Posterior cingulate gyrus (tissue), 11 donors: ENCODE measurements at regions not wholly inside any gene's neighbourhood (a gene's known extent, or its start where the extent isn't known, plus 50 kb on each side); places are given as distances from the start of the nearest gene placed in this dataset.

Experiments
- DNase-seq, 10 donors: peaks; one replicate each; pipeline versions ENCODE4 v3.0.0 to v3.0.0-alpha.2; 2020 to 2021; ENCODE audit warnings: mixed read lengths in 3 of 10
- intact Hi-C: fragments of 100-400 bp; cut with DNase I; formaldehyde crosslinking; loops from one replicate; pipeline ENCODE4 v1.15.1; 2023

DNA sequence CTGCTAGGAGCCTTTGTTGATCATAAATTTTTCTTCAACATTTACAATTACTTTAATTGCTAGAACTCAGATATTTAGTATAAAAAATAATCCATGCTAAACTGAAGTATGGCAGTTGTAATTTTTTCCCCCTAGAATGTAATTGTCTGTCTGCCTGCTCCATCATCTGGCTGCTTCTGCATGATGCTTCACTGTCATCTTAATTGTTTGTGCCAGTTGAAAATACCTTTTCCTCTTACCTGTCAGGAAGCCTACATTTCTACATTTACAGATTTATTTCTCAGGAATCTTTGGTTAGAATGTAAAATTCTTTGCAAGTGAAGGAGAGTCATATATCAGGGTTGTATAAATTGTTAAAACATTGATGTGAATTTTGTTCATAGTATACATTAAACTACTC lies 348.6 kb downstream of the GRXCR1 start:
- intact Hi-C loops, result no loop called here
- DNase-seq, result no peak

DNA sequence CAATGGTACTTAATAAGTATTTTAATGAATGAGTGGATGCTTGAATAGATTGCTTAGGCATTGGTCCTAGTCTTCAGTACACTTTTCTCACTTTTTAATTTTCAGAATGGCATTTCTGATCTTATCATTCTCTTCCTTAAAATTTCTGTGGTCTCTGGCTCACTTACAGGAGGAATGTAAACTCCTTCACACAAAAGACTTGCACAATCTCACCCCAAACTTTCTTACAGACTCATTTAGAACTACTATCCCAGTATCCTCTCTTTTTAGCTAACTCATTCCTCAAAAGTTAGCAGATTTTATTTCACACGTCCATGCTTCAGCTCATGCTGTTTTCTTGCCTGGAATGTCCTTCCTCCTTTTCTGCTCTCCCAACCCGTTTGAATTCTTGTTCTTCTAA lies 350.1 kb downstream of the GRXCR1 start:
- intact Hi-C loops, result no loop called here
- no peak for DNase-seq

DNA sequence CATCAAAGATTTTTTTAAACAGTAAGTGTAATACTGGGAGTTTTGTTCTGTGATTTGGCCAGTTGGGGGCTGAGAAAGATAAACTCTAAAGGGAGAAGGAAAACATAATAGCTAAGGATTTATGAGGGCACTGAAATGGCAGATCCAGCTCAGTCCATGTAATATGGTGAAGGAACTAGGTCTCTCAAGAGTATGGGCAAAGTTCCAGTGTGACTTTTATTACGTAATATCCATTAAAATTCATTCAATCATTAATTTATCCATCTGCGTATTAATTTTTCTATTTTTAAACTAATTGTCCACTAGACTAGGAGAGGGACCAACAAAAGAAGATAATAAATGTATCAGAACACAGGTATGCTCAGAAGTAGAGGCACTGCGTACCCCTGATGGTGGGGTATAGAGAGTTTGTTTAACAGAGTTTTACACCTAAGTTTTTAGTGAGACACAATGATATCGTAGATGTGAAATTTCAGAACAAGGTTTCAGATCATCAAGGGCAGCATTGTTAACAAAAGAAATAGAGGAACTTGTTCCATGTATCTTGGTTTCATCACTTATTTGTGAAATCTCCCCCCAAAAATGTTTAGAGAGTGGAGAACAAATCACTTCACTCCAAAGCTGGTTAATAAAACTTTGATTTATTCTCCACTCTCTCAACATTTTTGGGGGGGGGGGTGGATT lies 351.1 kb downstream of the GRXCR1 start:
- intact Hi-C loops, result no loop called here

DNA sequence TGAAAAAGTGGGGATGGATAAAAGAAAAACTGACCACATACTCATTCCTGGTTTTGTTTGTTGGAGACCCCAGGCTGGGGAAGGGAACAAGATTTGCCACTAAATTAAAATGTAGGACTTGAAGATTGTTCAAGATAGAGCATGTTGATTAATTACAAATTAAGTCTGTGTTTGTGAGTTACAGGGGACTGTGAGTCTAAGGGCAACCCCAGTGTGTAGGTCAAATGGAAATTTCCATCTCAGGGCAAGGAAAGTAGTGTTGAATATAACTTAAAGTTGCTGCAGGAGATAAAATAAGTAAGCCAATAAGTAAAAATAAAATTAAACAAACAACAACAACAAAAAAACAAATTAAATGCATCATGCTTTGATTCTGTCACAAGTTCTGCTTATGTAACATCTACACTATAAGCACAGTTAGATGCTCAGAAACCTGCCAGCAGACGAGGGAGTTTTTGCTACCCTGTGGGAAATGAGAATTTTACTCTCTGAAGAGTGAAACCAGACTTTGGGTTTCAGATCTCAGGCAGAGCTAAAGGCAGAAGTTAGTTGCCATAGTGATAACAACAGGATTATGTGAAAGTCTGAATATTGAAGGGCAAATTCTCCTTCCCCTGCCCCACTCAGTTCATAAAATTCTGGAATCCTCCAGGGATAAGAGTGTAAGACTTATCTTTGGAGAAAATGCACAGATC lies 352.3 kb downstream of the GRXCR1 start:
- intact Hi-C loops, result no loop called here
- no peak for DNase-seq

More for the DNA sequence above, 351.1 kb downstream of the GRXCR1 start:
- no peak for DNase-seq

DNA sequence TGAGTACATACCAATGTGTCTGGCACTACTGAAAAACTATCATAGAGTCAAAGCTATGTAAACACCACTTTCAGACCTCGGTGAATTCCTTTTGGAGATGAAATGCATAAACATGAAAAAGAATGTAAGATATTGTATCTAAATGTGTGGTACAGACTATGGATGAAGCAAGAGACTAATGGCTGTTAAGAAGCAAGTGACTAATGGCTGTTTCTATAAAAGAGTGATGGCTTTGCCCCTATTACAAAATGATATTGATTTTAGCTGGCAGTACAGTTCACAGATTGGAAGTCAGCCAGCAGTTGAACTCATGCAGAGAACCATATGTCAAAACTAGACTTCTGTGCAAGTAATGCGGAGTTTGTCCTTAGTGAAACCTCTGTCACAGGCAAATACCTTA lies 359.3 kb downstream of the GRXCR1 start:
- intact Hi-C loops, result no loop called here
- DNase-seq, result no peak

DNA sequence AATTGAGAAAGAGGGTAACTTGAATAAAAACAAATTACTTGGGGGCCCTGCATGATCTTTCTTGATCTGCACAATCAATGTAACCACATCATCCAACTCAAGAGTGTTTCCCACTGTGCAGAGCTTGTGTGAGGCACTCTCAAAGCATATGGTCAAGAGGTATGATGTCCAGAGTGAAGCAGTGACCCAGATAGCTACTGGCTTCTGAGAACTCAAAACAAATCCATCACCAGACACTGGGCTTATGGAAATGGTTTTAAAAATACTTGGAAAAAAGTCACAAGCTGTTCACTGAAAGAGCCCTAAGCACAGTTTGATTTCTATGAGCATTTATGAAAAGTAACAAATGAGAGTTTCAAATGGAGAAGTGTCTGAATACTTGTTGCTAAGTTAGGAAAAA lies 361.0 kb downstream of the GRXCR1 start:
- DNase-seq, result no peak

DNA sequence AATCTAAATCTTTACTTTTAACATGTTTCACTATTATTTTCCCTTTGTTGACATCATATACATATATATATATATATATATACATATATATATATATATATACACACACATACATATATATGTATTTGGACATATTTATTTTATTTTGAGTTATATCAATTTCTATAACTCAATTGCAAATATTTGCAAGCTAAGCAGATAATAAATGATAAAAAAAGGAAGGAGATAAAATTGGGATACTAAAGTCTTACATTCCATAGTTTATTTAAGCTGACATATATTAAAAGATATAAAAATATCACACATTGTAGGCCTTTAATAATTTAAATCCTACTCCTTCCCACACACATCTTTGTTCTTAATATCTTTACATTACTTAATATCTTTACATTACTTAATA lies 372.2 kb downstream of the GRXCR1 start:
- intact Hi-C loops, result no loop called here

More for the DNA sequence above, 361.0 kb downstream of the GRXCR1 start:
- intact Hi-C loops, result no loop called here

DNA sequence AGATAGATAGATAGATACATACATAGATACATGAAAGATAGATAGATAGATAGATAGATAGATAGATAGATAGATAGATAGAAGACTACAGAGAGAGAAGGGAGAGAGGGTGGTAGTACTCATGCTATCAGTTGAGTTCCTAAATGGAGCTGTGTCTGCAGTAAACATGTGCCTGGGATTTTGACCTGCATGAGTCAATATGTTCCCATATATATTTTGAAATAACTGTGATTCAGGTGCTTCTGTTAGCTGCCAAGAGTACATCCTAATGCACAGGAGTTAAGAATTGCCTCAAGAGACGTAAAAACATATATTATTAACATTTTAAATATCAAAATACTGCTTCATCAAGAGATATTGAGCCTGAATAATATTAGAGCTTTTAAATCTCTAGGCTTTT lies 379.4 kb downstream of the GRXCR1 start:
- intact Hi-C loops, result no loop called here
- no peak for DNase-seq

More for the DNA sequence above, 372.2 kb downstream of the GRXCR1 start:
- DNase-seq, result no peak

DNA sequence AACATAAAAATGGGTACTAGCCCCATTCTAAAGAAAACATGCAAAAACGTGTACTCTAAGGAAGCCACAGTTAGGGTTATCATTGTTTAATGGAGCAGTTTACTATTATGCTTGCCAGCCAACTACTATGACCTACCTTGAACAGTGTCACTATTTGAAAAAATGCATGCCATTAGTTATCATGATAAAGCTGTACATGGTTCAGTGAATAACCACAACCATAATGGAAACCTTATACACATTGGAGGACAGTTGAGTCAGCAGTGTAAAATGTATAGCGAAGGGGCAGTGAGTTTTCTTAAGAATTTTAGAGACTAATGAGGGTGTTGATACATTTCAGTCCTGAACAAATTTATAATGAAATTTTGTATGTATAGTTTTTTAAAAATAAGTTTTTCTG lies 381.9 kb downstream of the GRXCR1 start:
- intact Hi-C loops, result no loop called here
- no peak for DNase-seq

DNA sequence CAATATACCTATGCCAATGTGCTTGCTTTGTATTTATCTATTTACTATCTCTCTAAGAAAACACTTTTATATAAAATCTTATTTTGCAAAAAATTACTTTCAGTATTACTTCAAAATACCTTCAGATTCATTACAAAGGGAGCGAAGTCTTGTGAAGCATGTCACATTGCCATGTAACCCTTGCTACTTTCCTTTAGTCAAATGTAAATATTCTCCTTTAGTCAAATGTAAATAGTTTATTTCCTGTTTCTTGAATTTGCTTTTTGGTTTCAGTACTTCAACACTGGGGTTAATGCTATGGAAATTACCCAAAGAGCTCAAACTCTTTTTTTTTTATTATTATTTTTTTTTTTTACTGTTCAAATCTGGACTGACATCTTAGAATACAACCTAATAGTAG lies 383.3 kb downstream of the GRXCR1 start:
- intact Hi-C loops, result no loop called here
- DNase-seq, result no peak

DNA sequence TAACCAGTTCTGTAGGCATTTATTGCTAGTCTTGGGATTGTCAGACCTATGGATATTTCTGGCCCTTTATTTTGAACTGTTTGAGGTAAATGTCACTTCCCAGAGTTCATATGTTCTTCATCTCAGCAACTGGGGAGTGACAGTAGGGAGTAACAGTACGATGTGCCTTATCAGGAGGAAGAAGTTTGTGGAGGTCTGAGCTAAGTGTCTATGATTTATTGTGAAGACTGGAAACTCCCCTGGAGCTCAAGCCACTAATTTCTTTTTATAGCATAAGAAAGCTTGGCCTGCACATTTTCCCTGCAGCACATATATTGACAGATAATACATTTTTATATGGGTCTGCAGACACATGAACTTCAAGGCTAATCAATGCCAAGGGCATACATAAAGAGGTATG lies 383.8 kb downstream of the GRXCR1 start:
- DNase-seq, result no peak
- intact Hi-C loops, result no loop called here

DNA sequence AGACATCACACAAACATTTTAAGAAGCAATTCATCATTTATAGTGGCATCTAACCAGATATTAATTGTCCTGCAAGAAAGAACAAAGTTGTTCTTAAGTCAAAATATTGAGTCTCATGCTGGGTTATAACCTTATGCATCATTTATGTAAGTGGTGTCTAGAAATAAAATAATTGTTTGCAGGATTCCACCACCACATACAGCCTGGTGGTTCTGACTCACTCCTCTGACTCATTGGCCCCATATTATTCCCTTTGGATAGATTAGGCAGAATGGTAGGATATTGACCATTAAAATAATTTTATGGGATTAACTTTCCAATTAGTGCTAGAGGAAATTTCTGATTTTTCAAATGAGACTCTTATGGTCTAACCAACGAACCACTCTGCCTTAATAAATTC lies 384.5 kb downstream of the GRXCR1 start:
- DNase-seq, result no peak
- intact Hi-C loops, result no loop called here

DNA sequence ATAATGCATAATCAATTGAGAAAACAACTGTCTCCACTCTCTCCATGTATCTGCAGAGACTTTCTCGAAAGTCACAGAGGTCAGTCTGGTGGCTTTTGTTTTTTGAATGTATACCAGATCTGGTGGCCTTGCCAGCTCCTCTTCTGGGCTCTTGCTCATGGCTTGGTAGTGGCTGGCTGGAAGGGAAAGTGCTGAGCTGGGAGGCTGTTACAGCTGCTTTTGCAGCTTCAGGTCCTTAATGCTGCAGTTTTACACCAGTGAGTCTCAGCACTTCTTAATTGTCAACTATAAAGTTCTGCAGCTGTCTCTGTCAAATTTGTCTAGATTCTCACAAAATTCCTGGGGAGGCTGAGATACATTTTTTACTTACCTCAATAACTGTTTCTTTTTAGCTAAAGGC lies 390.0 kb downstream of the GRXCR1 start:
- intact Hi-C loops, result no loop called here
- peak in 1 of 10 donors; percentile 56 for DNase-seq

DNA sequence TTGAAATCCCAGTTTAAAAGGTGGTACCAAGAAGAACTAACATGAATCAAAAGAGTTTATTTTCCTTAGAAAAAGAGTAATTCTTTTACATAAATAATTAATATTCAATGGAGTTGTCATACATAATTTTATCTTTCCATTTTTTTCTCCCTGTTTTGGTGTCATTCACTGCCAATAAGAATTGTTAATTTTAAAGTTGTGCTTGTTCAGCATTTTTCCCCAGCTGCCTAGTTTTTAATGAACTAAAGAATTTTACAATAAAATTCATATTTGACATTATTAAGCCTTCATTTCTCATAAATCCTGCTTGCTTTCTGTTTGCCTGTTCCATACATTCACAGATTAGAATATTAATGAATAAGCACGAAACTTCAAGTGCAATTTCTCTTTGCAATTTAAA lies 393.6 kb downstream of the GRXCR1 start:
- no peak for DNase-seq
- intact Hi-C loops, result no loop called here

DNA sequence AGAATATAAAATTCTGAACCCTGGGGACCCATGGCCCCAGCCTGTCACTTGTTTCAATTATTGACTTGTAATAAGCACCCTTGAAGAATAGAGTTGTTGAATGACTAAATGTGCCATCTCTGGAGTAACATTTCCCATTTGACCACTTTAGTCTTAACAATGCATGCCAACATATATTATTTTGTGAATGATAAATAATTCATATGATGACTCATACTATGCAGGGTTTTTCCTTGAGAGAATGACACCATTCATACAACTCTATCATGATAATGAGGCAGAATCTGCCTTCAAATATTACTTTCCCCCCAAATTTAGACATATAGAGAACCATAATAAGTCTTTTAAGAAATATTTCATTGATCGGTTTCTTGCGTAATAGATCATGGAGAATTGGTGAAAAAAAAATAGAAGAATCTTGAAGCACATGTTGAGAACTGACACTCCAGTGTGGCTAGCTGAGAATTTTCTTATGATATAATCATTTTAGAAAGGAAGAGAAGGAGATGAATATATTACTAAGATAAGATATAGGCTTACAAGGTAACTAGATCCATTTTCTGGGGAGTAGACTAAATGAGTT lies 404.5 kb downstream of the GRXCR1 start:
- DNase-seq, result no peak
- intact Hi-C loops, result no loop called here

DNA sequence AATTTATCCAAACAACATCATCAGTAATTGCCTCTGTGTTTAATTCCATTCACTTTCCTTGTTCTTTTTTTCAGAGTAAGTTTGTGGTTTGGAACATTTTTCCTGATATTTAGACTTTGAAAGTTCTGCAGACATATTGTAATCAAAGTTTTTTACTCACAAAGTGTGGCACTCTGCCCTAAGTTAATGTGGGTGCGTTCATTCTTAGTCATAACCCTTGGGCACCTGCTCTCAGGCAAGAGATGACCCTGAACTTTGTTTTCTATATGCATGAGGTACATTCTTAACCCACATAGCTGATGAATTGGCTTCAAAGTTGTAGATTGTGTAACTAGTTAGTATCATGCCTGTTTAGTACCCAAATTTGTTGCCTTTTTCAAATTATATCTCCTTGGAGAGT lies 424.3 kb downstream of the GRXCR1 start:
- DNase-seq, result no peak
- intact Hi-C loops, result no loop called here

DNA sequence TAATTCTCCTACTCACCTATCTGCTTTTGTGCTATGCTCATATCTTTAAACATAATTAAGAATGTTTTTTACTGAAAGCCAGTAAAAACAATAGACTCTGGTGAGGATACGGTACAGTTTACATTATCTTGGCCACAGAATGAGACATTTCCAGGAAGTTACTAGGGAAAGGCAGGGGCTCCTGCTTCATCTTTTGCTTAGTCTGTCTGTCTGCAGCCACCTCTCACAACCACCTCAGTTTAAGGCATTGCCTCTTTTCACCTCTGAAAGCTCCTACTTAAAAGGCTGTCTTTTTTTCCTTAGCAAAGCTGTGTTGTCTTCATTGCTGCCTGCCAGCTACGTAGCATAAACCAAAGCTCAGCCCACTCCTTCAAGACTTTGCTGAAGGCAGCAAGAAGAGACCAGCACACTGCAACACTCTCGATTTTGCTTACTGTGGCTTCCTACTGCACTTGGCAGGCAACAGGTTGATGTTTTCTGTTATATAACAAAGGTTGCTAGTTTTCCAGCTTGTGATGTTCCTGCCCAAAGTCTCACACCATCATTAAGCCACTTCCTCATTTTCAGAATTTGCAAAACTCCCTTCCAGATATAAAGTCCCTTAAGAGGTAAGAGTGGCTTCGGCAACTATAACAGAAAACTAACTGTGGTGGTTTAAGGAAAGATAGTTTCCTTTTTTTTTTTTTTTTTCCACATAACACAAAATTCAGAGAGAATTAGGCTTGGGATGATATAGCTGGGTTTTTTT lies 432.9 kb downstream of the GRXCR1 start:
- DNase-seq, result no peak
- intact Hi-C loops, result no loop called here

DNA sequence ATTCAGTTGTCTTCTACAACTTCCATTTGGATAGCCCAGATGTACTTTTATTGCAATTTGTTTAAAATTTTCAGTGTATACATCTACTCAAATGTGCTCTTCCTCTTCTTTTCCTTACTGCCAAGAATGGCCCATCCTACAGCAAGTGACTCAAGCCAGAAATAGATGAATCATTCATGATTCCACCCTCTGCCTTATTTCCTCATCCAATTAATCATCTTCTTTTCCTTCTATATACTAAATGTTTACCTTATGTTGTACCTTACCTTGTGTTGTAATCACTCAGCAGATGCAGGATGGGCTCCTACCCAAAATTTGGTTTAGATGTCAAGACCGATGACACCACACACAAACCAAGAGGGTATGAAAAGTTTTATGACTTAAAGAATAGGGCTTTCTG lies 437.8 kb downstream of the GRXCR1 start:
- no peak for DNase-seq
- intact Hi-C loops, result no loop called here

DNA sequence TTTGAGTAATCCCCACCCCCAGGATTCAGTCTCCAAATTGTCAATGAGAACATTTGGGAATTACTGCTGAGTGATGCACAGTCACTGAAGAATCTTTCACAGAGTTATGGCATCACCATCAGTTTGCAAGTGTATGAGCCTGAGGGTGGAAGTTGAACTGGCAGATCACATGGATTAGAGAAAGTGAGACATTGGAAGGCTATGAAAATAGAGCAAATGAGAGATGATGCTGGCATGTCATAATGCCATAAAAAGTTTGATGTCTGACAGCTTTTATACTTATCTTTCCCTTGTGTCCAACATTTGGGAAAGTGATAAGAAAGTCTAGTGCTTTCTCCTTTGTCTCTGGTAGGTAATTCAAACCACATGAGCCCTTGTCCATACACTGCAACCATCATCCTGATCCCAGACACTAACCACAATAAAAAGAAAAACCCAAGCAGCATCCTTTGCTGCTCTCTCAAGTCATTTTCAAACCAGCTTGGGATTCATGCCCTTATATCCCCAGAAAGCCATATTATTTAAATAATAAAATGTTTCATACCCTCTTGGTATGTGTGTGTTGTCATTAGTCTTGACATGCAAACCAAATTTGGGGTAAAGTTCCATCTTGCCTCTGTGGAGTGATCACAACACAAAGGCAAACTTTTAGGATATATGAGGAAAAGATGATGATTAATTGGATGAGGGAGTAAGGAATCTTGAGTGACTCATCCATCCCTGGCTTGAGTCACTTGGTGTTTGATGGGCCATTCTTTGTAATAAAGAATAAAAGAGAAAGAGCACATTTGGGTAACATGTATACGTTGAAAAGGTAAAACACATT lies 438.9 kb downstream of the GRXCR1 start:
- intact Hi-C loops, result no loop called here
- no peak for DNase-seq

DNA sequence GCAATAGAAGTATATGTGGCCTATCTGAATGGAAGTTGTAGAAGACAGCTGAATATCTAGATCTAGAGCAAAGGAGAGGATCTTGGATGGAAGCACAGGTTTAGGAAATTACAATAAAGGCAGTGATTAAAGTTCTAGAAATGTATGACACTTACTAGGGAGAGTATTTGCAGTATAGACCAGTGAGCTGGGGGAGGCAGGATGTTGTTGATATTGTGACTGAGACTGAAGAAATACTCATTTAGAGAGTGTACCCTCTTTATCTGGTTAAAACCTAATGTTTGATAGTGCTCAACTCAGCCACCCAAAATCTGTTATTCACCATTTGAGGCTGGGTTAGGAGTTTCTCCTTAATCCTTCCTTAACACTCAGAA lies 439.5 kb downstream of the GRXCR1 start:
- intact Hi-C loops, result no loop called here
- no peak for DNase-seq

DNA sequence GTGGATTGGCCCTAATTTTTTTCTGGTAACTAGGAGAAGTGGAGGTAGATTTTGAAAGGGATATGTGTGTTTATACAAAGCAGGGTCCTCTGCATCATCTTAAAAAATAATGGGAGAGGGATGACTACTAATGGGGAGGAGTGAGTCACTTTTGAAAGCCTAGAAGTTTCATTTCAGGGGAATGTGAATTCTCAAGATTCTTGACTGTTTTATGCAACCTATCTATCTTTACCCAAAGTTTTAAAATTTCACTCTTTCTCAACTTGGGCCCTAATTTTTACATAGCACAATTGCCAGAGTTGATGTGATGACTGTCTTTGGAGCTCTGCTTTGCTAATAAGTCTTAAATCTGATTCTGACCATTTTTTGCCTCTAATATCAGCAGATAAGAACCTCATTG lies 445.2 kb downstream of the GRXCR1 start:
- intact Hi-C loops, result no loop called here
- no peak for DNase-seq
